Right lobe of liver (tissue), 6 donors: ENCODE measurements at regions not wholly inside any gene's neighbourhood (a gene's known extent, or its start where the extent isn't known, plus 50 kb on each side); places are given as distances from the start of the nearest gene placed in this dataset.

Experiments
- ATAC-seq, 4 donors: fragments of 200-7000 bp; cut with Tn5 transposase; one replicate each; pipeline ENCODE4 v1.9.1; 2020; ENCODE audit warnings: mild to moderate bottlenecking in 4 of 4, moderate library complexity in 4 of 4
- DNase-seq, 3 donors: peaks; one replicate each; pipeline ENCODE4 v3.0.0-alpha.2; 2020
- H3K27ac ChIP-seq, 3 donors: fragments of 200-600 bp; one replicate each; pipeline ENCODE4 v1.8.0; 2022
- H3K27me3 ChIP-seq, 2 donors: fragments of 200-600 bp; one replicate each; pipeline ENCODE4 v1.8.0; 2022
- H3K36me3 ChIP-seq, 4 donors: fragments of 200-600 bp; sonication (generic) in 1 of 4; one replicate each; pipeline versions ENCODE4 v1.5.1 to v1.8.0; 2017 to 2022; ENCODE audit warnings: control low read depth in 1 of 4
- H3K4me1 ChIP-seq, 4 donors: fragments of 200-600 bp; sonication (generic) in 1 of 4; one replicate each; pipeline versions ENCODE4 v1.5.1 to v1.8.0; 2017 to 2022; ENCODE audit warnings: control low read depth in 1 of 4
- H3K4me3 ChIP-seq, 3 donors: fragments of 200-600 bp; one replicate each; pipeline ENCODE4 v1.8.0; 2022
- H3K9me3 ChIP-seq, 4 donors: fragments of 200-600 bp; sonication (generic) in 1 of 4; one replicate each; pipeline versions ENCODE4 v1.5.1 to v1.8.0; 2017 to 2022; ENCODE audit warnings: control low read depth in 1 of 4
- CTCF ChIP-seq, 4 donors: fragments of 200-600 bp in 3 of 4; fragments of 450-650 bp in 1 of 4; IDR thresholded peaks; one replicate each; pipeline versions ENCODE4 v1.5.1 to v1.8.0; 2016 to 2022; ENCODE audit warnings: antibody characterized with exemption in 4 of 4, mild to moderate bottlenecking in 2 of 4
- POLR2A ChIP-seq: fragments of 450-650 bp; IDR thresholded peaks from one replicate; pipeline ENCODE4 v1.6.1; 2017; ENCODE audit warnings: antibody characterized with exemption, mild to moderate bottlenecking
- WGBS: methylation state at CpG from one replicate; pipeline ENCODE4 v1.1.6; 2018; ENCODE audit warnings: low coverage, low lambda C conversion rate; ENCODE audit not compliant: insufficient coverage; ENCODE audit errors: missing lambda C conversion rate; 5-methylcytosine and 5-hydroxymethylcytosine counted together
- intact Hi-C, 2 donors: fragments of 100-400 bp; cut with DNase I; formaldehyde crosslinking; loops; one replicate each; pipeline versions ENCODE4 v1.11.2 to v1.14.1; 2022
- donor health status: DM: no; HTN: yes; CAD: no.
- donor health status: DM: no; HTN: no; CAD: no.
- donor health status: DM: no; HTN: no; CAD: no.
- donor health status: DM: no; HTN: yes; CAD: no.
- donor health status: DM: no; HTN: yes; CAD: no.

GRCh38 chr18:73556904-73557303 is 590.7 kb downstream of the FBXO15 start:
- intact Hi-C loops = no loop called here
- H3K4me3 ChIP-seq = no peak overlapping the region
- 39% methylated on average over 4 of the region's 4 CpGs for WGBS
- no peaks in the 10 kb centered on the region for H3K4me1 ChIP-seq
- ATAC-seq (no peak), DNase-seq (no peak)
- H3K36me3 ChIP-seq = no peaks in the 10 kb centered on the region
- no peak overlapping the region for H3K27ac ChIP-seq
- H3K27me3 ChIP-seq = no peaks in the 10 kb centered on the region
- no peak for TF ChIP-seq CTCF (IDR thresholded peaks at IDR 0.05)
- no peak for TF ChIP-seq POLR2A
- H3K9me3 ChIP-seq = no peaks in the 10 kb centered on the region

- no peak overlapping the region for H3K27ac ChIP-seq
- no peak overlapping the region for H3K4me3 ChIP-seq
- no peaks in the 10 kb centered on the region for H3K4me1 ChIP-seq
- H3K27me3 ChIP-seq = no peaks in the 10 kb centered on the region
- no peaks in the 10 kb centered on the region for H3K36me3 ChIP-seq
- TF ChIP-seq CTCF (IDR thresholded peaks at IDR 0.05) (no peak), POLR2A (no peak)
- ATAC-seq = no peak
- intact Hi-C loops = no loop called here
- no peaks in the 10 kb centered on the region for H3K9me3 ChIP-seq
- no peak for DNase-seq
- WGBS = 48% methylated on average over 5 of the region's 5 CpGs
Observed at GRCh38 chr18:73552171-73552570, 595.5 kb downstream of the FBXO15 start.

GRCh38 chr18:73551211-73551610 is 596.4 kb downstream of the FBXO15 start:
- Histone ChIP-seq H3K9me3 (no peaks in the 10 kb centered on the region), H3K27ac (no peak overlapping the region), H3K4me3 (no peak overlapping the region), H3K27me3 (peaks cover 0 to 2% of the 10 kb centered on the region in 2 donors), H3K36me3 (no peaks in the 10 kb centered on the region), H3K4me1 (no peaks in the 10 kb centered on the region)
- TF ChIP-seq CTCF (IDR thresholded peaks at IDR 0.05) = no peak
- TF ChIP-seq POLR2A = no peak
- intact Hi-C loops = no loop called here
- no peak for ATAC-seq
- no peak for DNase-seq
- WGBS = 46% methylated on average over 3 of the region's 3 CpGs

- Histone ChIP-seq H3K27me3 (peaks cover 0 to 3% of the 10 kb centered on the region in 2 donors), H3K9me3 (no peaks in the 10 kb centered on the region), H3K4me3 (no peak overlapping the region), H3K36me3 (no peaks in the 10 kb centered on the region), H3K27ac (no peak overlapping the region), H3K4me1 (no peaks in the 10 kb centered on the region)
- WGBS = 57% methylated on average over 3 of the region's 5 CpGs
- intact Hi-C loops = no loop called here
- TF ChIP-seq POLR2A (no peak), CTCF (IDR thresholded peaks at IDR 0.05) (no peak)
- ATAC-seq = no peak
- DNase-seq = no peak
Observed at GRCh38 chr18:73549236-73549635, 598.4 kb downstream of the FBXO15 start.

GRCh38 chr18:73545472-73545871 is 602.2 kb downstream of the FBXO15 start:
- WGBS = 50% methylated on average over 1 of the region's 1 CpG
- DNase-seq (no peak), ATAC-seq (no peak)
- intact Hi-C loops = no loop called here
- peaks cover 0 to 3% of the 10 kb centered on the region in 2 donors for H3K27me3 ChIP-seq
- H3K4me3 ChIP-seq = no peak overlapping the region
- H3K4me1 ChIP-seq = no peaks in the 10 kb centered on the region
- no peaks in the 10 kb centered on the region for H3K9me3 ChIP-seq
- no peaks in the 10 kb centered on the region for H3K36me3 ChIP-seq
- TF ChIP-seq CTCF (IDR thresholded peaks at IDR 0.05) (no peak), POLR2A (no peak)
- no peak overlapping the region for H3K27ac ChIP-seq
